ENCODE measurements at regions not wholly inside any gene's neighbourhood (a gene's known extent, or its start where the extent isn't known, plus 50 kb on each side); places are given as distances from the start of the nearest gene placed in this dataset.

- DNase-seq (ENCODE audit: low read depth): no peak
Observed at GRCh38 chrX:123087326-123087725, 96.8 kb upstream of the GRIA3 start.

GRCh38 chrX:123088331-123088730 is 95.7 kb upstream of the GRIA3 start:
- no peak for DNase-seq (ENCODE audit: low read depth)

DNA sequence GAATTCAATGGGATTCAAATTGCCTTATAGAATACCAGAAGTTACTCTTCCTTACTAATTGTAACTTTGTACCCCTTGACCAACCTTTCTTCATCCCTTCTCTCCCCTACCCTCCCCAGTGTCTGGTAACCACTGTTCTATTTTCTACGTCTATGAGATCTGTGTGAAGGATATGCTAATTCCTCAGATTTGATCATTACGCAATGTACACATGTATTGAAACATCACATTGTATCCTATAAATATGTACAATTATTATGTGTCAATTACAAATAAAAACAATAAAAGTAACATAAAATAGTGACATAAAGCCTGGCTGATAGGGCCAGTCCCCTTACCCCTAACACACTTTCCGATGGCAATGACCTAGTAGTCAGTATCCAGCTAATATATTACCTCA is 95.1 kb upstream of the GRIA3 start:
- DNase-seq (ENCODE audit: low read depth): no peak

GRCh38 chrX:123093792-123094191 is 90.3 kb upstream of the GRIA3 start:
- no peak for DNase-seq (ENCODE audit: low read depth)

- no peak for DNase-seq (ENCODE audit: low read depth)
Observed at GRCh38 chrX:123108513-123109427, 75.3 kb upstream of the GRIA3 start.

DNA sequence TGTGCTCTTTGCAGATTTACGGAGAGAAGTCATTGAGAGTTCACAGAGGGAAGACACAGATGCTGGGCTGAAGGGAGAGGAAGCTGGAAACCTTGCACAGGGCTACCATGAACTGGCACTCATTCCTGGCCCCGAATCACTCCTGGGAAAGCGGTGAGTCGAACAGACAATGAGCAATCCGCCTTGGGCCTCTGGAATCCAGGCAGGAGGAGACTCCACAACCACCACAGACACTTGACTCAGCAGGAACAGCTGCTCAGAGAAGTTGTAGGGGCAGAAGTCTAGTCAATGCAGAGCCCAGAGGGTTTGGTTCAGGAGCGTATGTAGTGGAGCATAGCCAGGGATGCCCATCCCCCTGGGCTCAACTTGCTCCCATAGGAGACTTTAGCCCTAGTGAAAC is 62.8 kb upstream of the GRIA3 start:
- no peak for DNase-seq (ENCODE audit: low read depth)

GRCh38 chrX:123129805-123130204 is 54.3 kb upstream of the GRIA3 start:
- peak; percentile 0 for DNase-seq (ENCODE audit: low read depth)
